Immature natural killer cell (primary cell): ENCODE measurements at regions not wholly inside any gene's neighbourhood (a gene's known extent, or its start where the extent isn't known, plus 50 kb on each side); places are given as distances from the start of the nearest gene placed in this dataset.
"Not testable (repeated sequence)": the region's sequence is repeated elsewhere in the genome, so short reads cannot be mapped to it uniquely, and the experiment has no call there.

ENCODE experiments used
- DNase-seq, 3 donors: peaks; one replicate each; pipeline ENCODE4 v3.0.0; 2022; ENCODE audit warnings: mixed read lengths in 1 of 3
- H3K27ac Mint-ChIP-seq, 6 donors: one replicate each; pipeline ENCODE4 v1.8.0; 2020; ENCODE audit warnings: mixed read lengths in 6 of 6, mild to moderate bottlenecking in 5 of 6, inconsistent platforms in 4 of 6, moderate library complexity in 3 of 6
- H3K27me3 Mint-ChIP-seq, 3 donors: one replicate each; pipeline ENCODE4 v1.8.0; 2020 to 2021; ENCODE audit warnings: low read depth in 3 of 3, mild to moderate bottlenecking in 3 of 3, mixed read lengths in 3 of 3, moderate library complexity in 3 of 3, inconsistent platforms in 1 of 3
- H3K36me3 Mint-ChIP-seq, 3 donors: one replicate each; pipeline ENCODE4 v1.8.0; 2020; ENCODE audit warnings: mixed read lengths in 3 of 3, inconsistent platforms in 2 of 3, mild to moderate bottlenecking in 2 of 3
- H3K4me1 Mint-ChIP-seq, 2 donors: one replicate each; pipeline ENCODE4 v1.8.0; 2020; ENCODE audit warnings: inconsistent platforms in 2 of 2, mild to moderate bottlenecking in 2 of 2, mixed read lengths in 2 of 2, moderate library complexity in 1 of 2
- H3K4me3 Mint-ChIP-seq, 5 donors: one replicate each; pipeline ENCODE4 v1.8.0; 2020; ENCODE audit warnings: mild to moderate bottlenecking in 5 of 5, mixed read lengths in 5 of 5, inconsistent platforms in 3 of 5, moderate library complexity in 3 of 5
- H3K9me3 Mint-ChIP-seq, 6 donors: one replicate each; pipeline ENCODE4 v1.8.0; 2020; ENCODE audit warnings: mild to moderate bottlenecking in 6 of 6, mixed read lengths in 6 of 6, inconsistent platforms in 4 of 6, moderate library complexity in 3 of 6

DNA sequence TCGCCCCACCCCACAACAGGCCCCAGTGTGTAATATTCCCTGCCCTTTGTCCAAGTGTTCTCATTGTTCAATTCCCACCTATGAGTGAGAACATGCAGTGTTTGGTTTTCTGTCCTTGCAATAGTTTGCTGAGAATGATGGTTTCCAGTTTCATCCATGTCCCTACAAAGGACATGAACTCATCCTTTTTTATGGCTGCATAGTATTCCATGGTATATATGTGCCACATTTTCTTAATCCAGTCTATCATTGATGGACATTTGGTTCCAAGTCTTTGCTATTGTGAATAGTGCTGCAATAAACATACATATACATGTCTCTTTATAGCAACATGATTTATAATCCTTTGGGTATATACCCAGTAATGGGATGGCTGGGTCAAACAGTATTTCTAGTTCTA is 132.7 kb downstream of the SNX10 start:
- not testable (repeated sequence) for H3K36me3 Mint-ChIP-seq, H3K9me3 Mint-ChIP-seq, H3K27ac Mint-ChIP-seq, H3K27me3 Mint-ChIP-seq, H3K4me3 Mint-ChIP-seq, H3K4me1 Mint-ChIP-seq, DNase-seq

DNA sequence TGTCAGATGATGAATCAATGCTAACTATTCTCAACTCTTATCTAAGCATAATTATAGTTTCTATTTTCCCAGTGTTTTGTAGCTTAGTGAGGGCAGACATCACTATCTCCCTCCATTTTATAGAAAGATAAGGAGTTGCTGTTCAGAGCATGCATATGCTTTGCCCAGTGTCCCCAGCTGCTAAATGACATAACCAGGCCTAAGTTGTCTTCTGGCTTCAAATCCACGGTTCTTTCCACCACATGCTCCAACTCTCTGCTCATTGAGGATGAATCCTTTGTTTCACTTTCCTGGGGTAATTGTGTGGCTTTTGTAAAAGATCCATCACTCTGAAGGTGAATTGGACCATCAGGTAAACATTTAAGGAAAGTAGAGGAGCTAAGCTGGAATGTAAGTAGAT is 134.0 kb downstream of the SNX10 start:
- H3K36me3 Mint-ChIP-seq = no peaks in the 10 kb centered on the region
- peaks cover 0 to 4% (median 0%) of the 10 kb centered on the region in 6 donors for H3K9me3 Mint-ChIP-seq
- H3K27me3 Mint-ChIP-seq = peaks cover 2 to 8% (median 5%) of the 10 kb centered on the region in 3 donors
- H3K4me1 Mint-ChIP-seq = no peaks in the 10 kb centered on the region
- H3K4me3 Mint-ChIP-seq = no peak overlapping the region
- no peak for DNase-seq
- H3K27ac Mint-ChIP-seq = no peak overlapping the region

DNA sequence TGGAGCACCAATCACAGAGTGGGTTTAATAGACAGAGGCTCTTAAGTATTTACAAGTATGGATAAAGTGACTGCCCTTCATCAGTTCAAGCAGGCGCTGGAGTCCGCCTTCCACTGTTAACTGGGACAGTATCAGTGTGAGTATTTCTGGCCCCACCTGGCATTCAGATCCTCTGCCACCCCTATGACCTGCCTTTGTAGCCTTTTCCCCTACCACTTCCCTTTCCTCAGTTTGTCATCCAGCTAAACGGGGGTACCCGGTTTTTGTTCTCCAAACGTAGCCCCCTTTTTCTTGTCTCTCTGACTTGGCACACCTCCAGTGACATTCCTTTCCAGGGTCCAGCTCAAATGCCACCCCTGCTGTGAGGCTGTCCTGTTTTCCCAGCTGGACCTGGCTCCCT is 134.4 kb downstream of the SNX10 start:
- no peaks in the 10 kb centered on the region for H3K36me3 Mint-ChIP-seq
- H3K4me1 Mint-ChIP-seq = no peaks in the 10 kb centered on the region
- no peak for DNase-seq
- peaks cover 0 to 4% (median 0%) of the 10 kb centered on the region in 6 donors for H3K9me3 Mint-ChIP-seq
- peaks cover 2 to 8% (median 5%) of the 10 kb centered on the region in 3 donors for H3K27me3 Mint-ChIP-seq
- no peak overlapping the region for H3K27ac Mint-ChIP-seq
- no peak overlapping the region for H3K4me3 Mint-ChIP-seq

DNA sequence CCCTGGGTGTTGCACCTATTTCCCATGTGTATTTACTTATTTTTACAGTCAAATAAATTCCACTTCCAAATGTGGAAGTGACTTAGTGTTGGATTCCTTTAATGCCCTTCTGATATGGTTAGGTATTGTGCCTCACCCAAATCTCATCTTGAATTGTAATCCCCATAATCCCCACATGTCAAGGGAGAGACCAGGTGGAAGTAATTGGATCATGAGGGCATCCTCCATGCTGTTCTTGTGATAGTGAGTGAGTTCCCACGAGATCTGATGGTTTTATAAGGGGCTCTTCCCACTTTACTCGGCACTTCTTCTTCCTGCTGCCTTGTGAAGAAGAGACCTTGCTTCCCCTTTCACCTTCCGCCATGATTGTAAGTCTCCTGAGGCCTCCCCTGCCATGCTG is 136.9 kb downstream of the SNX10 start:
- Mint-ChIP-seq H3K4me1 (no peaks in the 10 kb centered on the region), H3K36me3 (no peaks in the 10 kb centered on the region), H3K27me3 (peaks cover 2 to 12% (median 7%) of the 10 kb centered on the region in 3 donors), H3K4me3 (no peak overlapping the region), H3K9me3 (peaks cover 0 to 4% (median 0%) of the 10 kb centered on the region in 6 donors), H3K27ac (no peak overlapping the region)
- no peak for DNase-seq

DNA sequence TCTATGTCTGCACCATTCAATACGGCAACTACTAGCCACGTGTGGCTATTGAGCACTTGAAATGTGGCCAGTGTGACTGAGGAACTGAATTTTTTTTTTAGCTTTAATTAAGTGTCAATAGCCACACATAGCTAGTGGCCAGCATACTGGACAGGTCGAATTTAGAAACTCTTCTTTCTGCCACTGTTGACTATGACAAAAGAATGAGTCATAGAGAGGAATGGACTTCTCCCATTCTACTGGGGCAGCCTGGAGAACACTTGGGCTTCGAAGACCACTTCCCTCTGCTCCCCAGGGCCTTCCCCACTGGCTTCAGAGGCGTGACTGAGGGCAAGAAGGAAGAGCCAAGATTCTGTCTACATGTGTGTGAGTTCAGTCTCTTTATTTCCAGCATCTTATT is 137.5 kb downstream of the SNX10 start:
- peaks cover 0 to 4% (median 0%) of the 10 kb centered on the region in 6 donors for H3K9me3 Mint-ChIP-seq
- no peaks in the 10 kb centered on the region for H3K4me1 Mint-ChIP-seq
- no peak overlapping the region for H3K27ac Mint-ChIP-seq
- DNase-seq = no peak
- peaks cover 2 to 17% (median 9%) of the 10 kb centered on the region in 3 donors for H3K27me3 Mint-ChIP-seq
- no peak overlapping the region for H3K4me3 Mint-ChIP-seq
- no peaks in the 10 kb centered on the region for H3K36me3 Mint-ChIP-seq

DNA sequence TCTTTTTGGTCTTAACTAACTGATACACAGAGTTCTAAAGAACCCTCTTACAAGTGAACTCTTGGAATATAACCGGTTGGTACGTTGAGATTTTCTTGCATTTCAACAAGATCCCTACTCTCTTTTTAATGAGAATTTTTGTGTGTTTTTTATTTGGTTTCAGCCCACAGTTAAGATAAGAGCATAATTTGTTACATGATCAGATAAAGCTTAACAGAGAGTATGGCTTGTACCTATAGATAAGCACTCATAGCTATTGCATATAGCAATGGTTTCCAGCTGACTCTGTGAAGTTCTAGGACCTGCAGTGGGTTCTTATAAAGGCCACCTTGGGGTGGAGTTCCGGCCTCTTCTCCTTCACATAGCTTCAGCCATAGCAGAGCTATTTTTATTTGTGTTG is 143.3 kb downstream of the SNX10 start:
- no peaks in the 10 kb centered on the region for H3K4me1 Mint-ChIP-seq
- H3K36me3 Mint-ChIP-seq = no peaks in the 10 kb centered on the region
- H3K27ac Mint-ChIP-seq = no peak overlapping the region
- no peak overlapping the region for H3K4me3 Mint-ChIP-seq
- no peak for DNase-seq
- H3K9me3 Mint-ChIP-seq = no peaks in the 10 kb centered on the region
- H3K27me3 Mint-ChIP-seq = peaks cover 0 to 18% (median 6%) of the 10 kb centered on the region in 3 donors

DNA sequence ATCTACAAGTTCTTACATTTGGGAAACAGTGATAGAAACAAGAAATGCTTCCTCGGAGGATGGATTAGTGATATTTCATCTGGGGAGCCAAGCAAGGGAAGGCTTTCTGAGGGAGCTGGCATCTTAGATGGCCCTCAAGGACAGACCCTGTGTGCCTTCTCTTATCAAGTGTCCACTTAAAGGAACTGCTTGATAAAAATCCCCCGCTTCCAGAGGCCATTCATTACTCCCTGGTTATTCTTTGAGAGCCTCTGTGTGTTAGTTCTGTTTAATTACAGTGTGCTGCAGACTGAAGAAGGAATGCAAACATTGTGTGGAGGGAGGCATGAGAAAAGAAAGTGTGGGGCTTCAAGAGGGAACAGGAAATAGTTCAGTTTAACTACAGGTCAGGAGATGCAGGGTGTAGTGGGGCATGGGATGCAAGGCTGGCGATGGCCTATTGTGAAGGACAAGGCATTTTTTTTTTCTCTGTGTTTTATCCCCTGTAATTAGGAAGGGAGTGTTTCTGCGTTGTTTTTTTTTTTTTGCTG is 145.4 kb downstream of the SNX10 start:
- H3K4me1 Mint-ChIP-seq = no peaks in the 10 kb centered on the region
- no peaks in the 10 kb centered on the region for H3K36me3 Mint-ChIP-seq
- no peak overlapping the region for H3K27ac Mint-ChIP-seq
- DNase-seq = no peak
- H3K4me3 Mint-ChIP-seq = no peak overlapping the region
- peaks cover 0 to 15% (median 6%) of the 10 kb centered on the region in 3 donors for H3K27me3 Mint-ChIP-seq
- no peaks in the 10 kb centered on the region for H3K9me3 Mint-ChIP-seq

DNA sequence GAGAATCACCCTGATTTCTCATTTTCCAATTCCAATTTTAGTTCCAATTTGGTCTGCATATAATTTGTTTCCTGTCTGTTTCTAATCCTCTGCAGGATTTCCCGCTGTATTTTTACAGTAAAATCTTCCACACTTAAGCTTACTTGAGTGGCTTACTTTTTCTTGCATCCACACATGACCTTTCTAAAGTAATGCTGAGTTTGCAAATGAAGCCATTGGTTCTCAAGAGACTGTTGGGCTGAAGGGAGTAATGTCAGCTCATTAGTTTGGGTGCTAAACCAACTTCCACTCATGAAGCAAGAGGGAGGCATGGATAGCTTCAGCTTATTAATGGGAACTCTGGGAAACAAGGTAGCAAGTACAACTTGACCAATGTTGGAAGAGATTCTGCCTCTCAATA is 146.4 kb downstream of the SNX10 start:
- H3K9me3 Mint-ChIP-seq = no peaks in the 10 kb centered on the region
- no peaks in the 10 kb centered on the region for H3K4me1 Mint-ChIP-seq
- DNase-seq = no peak
- H3K4me3 Mint-ChIP-seq = no peak overlapping the region
- peaks cover 0 to 14% (median 6%) of the 10 kb centered on the region in 3 donors for H3K27me3 Mint-ChIP-seq
- no peaks in the 10 kb centered on the region for H3K36me3 Mint-ChIP-seq
- no peak overlapping the region for H3K27ac Mint-ChIP-seq

DNA sequence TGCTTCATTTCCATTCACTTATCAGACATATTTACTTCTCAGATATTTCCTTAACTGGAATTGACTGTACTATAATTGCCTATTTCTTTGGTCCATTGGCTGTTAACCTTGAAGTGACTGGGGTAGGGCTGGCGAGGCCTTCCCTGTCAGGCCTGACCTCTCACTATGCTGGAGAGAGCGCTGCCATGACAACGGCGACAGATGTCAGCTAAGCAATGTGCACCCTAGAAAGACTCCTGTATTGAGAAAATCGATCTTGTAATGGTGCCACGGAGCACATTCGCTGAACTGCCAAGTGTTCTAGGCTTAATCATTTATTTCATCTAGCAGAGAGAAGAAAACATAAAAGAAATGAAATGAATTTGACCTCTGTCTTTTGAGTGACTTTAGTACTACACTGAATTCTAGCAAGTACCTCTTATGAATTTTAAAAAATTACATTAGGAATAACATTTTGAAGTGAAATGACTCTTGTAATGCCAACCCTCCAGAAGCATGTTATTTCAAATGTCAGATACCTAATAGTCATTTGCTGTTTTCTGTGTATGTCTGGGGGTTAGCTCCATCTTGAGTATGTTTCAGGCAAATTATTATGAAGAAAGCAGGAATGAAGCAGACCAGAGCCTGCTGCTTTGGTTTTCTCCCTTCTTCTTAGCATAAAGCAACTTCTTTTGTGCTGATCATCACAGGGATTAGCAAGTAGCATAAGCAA is 148.0 kb downstream of the SNX10 start:
- H3K27me3 Mint-ChIP-seq = peaks cover 0 to 8% (median 6%) of the 10 kb centered on the region in 3 donors
- DNase-seq = no peak
- no peaks in the 10 kb centered on the region for H3K4me1 Mint-ChIP-seq
- H3K27ac Mint-ChIP-seq = no peak overlapping the region
- H3K9me3 Mint-ChIP-seq = no peaks in the 10 kb centered on the region
- H3K4me3 Mint-ChIP-seq = no peak overlapping the region
- H3K36me3 Mint-ChIP-seq = no peaks in the 10 kb centered on the region

DNA sequence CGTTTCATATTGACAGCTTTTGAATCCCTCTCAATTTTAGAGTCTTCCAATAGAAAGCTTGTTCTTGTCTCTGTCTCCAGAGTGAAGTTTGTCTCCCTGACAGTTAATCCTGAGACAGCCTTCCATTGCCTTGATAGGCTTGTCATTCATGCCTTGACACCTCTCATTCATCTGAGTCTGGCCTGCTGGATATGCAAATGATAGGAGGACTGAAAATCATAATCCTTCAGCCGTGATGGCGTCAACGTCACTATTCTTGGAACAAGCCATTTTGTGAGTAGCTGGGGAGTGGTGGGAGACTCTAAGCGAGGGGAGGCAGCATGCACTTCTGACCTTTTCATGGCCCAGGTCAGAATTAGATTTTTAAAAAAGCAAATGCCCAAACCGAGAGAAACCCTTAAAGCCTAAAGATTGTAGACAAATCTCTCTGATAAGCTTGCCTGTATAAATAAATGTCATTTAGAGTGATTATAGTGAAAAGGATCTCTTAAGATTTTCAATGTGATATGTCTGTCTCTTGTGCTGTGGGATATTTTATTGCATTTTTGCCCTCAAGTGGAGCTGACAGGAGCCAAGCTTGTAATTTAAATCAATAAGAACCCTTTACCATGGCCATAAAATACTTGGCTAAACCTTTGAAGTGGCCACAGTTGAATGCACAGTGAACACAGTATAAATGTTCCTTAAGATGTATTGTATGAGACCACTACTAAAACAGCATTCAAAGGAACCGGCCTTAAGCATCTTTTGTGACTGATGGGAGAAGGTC is 148.8 kb downstream of the SNX10 start:
- peaks cover 0 to 7% (median 5%) of the 10 kb centered on the region in 3 donors for H3K27me3 Mint-ChIP-seq
- H3K9me3 Mint-ChIP-seq = no peaks in the 10 kb centered on the region
- no peaks in the 10 kb centered on the region for H3K36me3 Mint-ChIP-seq
- DNase-seq = no peak
- H3K27ac Mint-ChIP-seq = no peak overlapping the region
- H3K4me1 Mint-ChIP-seq = no peaks in the 10 kb centered on the region
- H3K4me3 Mint-ChIP-seq = no peak overlapping the region

DNA sequence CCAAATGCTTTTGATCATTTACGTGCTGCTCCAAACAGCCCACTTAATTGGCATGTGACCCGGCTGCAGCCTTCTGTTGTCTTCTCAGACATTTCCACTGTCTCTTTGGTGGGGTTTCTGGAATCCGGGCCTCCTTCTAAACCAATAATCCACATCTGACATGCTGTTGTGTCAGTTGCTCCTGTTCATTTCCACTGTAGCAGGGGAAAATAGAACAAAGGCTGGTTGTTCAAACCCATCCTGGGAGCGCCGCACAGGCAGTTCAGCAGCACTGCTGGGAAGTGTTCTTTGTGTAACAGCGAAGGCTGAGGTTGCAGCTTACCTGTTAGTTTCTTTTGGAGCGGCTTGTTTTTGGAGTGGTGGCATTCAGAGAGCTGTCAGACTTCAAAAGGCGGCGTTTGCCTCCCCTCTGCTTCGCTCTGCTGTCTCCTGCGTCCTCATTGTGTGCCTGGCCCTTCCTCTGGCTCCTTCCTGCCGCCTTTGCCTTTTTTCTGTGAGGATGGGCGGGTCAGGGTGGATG is 149.4 kb downstream of the SNX10 start:
- H3K9me3 Mint-ChIP-seq = no peaks in the 10 kb centered on the region
- H3K4me3 Mint-ChIP-seq = no peak overlapping the region
- no peak for DNase-seq
- no peak overlapping the region for H3K27ac Mint-ChIP-seq
- H3K27me3 Mint-ChIP-seq = peaks cover 0 to 7% (median 5%) of the 10 kb centered on the region in 3 donors
- H3K4me1 Mint-ChIP-seq = no peaks in the 10 kb centered on the region
- no peaks in the 10 kb centered on the region for H3K36me3 Mint-ChIP-seq

DNA sequence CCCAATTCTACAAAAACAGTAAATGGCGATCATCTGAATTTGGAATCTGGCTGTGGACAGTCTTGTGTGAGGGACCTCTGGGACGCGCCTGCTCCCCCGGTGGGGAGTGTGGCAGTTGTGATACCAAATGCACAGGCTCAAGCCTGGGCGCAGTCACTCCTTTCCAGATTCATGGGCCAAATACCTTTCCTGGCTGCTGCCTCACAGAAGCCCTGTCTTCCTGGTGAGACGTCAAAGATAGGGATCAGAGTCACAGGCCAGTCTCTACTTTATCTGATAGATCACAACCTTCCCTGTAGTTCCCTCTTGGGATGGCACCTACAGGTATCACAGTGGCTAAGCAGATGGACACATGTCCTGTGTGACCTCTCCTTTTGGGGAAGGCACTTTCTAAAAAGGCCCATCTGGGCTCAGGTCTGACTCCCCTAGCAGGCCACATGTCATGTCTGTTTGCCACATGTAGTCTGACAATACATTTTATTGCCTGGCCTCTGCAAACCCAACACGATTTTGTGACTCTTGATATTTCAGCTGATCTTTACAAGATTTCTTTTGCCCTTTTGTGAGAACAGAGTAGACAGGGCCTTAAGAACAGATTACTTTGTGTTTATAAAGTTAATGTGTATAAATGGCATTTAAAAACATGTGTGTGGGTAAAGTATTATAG is 150.1 kb downstream of the SNX10 start:
- peaks cover 0 to 7% (median 5%) of the 10 kb centered on the region in 3 donors for H3K27me3 Mint-ChIP-seq

DNA sequence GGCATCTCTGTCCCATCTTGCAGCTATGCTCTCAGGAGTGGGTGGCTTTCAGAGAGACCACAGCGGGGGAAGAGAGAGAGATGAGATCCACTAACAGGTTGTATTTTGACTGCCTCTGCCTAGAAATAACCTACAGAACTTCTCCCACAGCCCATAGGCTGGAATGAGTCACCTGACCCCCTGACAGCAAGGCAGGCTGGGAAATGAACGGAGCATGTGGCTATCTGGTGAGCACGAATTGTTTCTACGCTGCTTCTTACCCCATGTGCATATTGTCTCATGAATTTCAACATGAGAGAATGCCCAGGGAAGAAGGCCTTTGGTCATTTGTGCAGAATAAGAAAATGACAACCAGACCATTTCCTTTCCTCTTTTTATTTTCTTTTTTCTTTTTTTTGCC is 151.3 kb downstream of the SNX10 start:
- Mint-ChIP-seq H3K4me3 (no peak overlapping the region), H3K36me3 (no peaks in the 10 kb centered on the region), H3K9me3 (no peaks in the 10 kb centered on the region), H3K27me3 (peaks cover 3 to 7% (median 6%) of the 10 kb centered on the region in 3 donors), H3K27ac (no peak overlapping the region), H3K4me1 (no peaks in the 10 kb centered on the region)
- no peak for DNase-seq

More for the DNA sequence above, 150.1 kb downstream of the SNX10 start:
- H3K4me1 Mint-ChIP-seq = no peaks in the 10 kb centered on the region
- no peak for DNase-seq
- H3K4me3 Mint-ChIP-seq = no peak overlapping the region
- no peaks in the 10 kb centered on the region for H3K9me3 Mint-ChIP-seq
- no peaks in the 10 kb centered on the region for H3K36me3 Mint-ChIP-seq
- H3K27ac Mint-ChIP-seq = no peak overlapping the region

DNA sequence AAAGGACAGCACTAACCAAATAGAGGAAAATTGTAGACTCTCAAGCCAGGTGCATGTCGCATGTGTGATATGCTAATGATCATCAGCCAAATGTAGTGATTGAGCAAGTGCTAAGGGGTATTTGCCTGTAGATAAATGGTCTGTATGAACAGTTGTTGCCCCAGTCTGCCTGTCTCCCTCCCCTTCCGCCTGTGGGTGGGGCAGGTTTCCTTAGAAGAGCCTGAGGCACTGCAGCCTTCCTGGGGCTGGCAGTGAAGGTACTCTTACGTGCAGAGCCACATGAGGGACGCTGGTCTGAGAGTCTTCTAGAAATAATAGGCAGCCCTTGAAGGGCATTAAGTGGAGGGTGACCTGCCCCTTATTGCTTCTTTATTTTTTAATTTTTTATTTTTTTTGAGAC is 152.1 kb downstream of the SNX10 start:
- no peak for DNase-seq
- Mint-ChIP-seq H3K4me1 (no peaks in the 10 kb centered on the region), H3K9me3 (no peaks in the 10 kb centered on the region), H3K27ac (no peak overlapping the region), H3K27me3 (peaks cover 3 to 11% (median 9%) of the 10 kb centered on the region in 3 donors), H3K36me3 (no peaks in the 10 kb centered on the region), H3K4me3 (no peak overlapping the region)
